Neural progenitor cell (in vitro differentiated cells): ENCODE measurements at regions not wholly inside any gene's neighbourhood (a gene's known extent, or its start where the extent isn't known, plus 50 kb on each side); places are given as distances from the start of the nearest gene placed in this dataset.

ENCODE experiments used
- DNase-seq: peaks from one replicate; pipeline ENCODE4 v3.0.0-alpha.2; 2016; ENCODE audit warnings: low spot score
- H2AFZ ChIP-seq: fragments of 200-600 bp; sonication (generic); replicated peaks from 2 replicates; pipeline ENCODE4 v1.6.1; 2016; ENCODE audit warnings: antibody characterized with exemption
- H3F3A ChIP-seq: fragments of 200-600 bp; sonication (generic); 2 replicates; pipeline ENCODE4 v1.6.1; 2016; ENCODE audit warnings: antibody characterized with exemption, low read depth
- H3K27ac ChIP-seq: fragments of 200-600 bp; sonication (generic); 2 replicates; pipeline ENCODE4 v1.5.1; 2016; ENCODE audit warnings: mild to moderate bottlenecking
- H3K27me3 ChIP-seq: fragments of 200-600 bp; sonication (generic); 2 replicates; pipeline ENCODE4 v1.6.1; 2016; ENCODE audit warnings: mild to moderate bottlenecking, moderate library complexity
- H3K36me3 ChIP-seq: fragments of 200-600 bp; sonication (generic); 2 replicates; pipeline ENCODE4 v1.5.1; 2016
- H3K4me1 ChIP-seq: fragments of 200-600 bp; sonication (generic); 2 replicates; pipeline ENCODE4 v1.6.1; 2016; ENCODE audit warnings: mixed run types
- H3K4me2 ChIP-seq: fragments of 200-600 bp; sonication (generic); 2 replicates; pipeline ENCODE4 v1.6.1; 2016
- H3K4me3 ChIP-seq: fragments of 200-600 bp; sonication (generic); 2 replicates; pipeline ENCODE4 v1.5.1; 2016
- H3K79me2 ChIP-seq: fragments of 200-600 bp; sonication (generic); 2 replicates; pipeline ENCODE4 v1.6.1; 2016; ENCODE audit warnings: low read depth
- H3K9ac ChIP-seq: fragments of 200-600 bp; sonication (generic); 2 replicates; pipeline ENCODE4 v1.6.1; 2016
- H3K9me3 ChIP-seq: fragments of 200-600 bp; sonication (generic); 2 replicates; pipeline ENCODE4 v1.5.1; 2016; ENCODE audit warnings: low read depth
- H4K20me1 ChIP-seq: fragments of 200-600 bp; sonication (generic); 2 replicates; pipeline ENCODE4 v1.6.1; 2016; ENCODE audit warnings: low read depth
- H3K27ac Mint-ChIP-seq: 3 replicates; pipeline ENCODE4 v1.8.0; 2021; ENCODE audit warnings: mixed read lengths
- H3K27me3 Mint-ChIP-seq: 2 replicates; pipeline ENCODE4 v1.8.0; 2022; ENCODE audit warnings: low read depth, mild to moderate bottlenecking, inconsistent platforms, moderate library complexity, mixed read lengths; ENCODE audit not compliant: insufficient read depth
- H3K36me3 Mint-ChIP-seq: 3 replicates; pipeline ENCODE4 v1.8.0; 2021; ENCODE audit warnings: mixed read lengths
- H3K4me1 Mint-ChIP-seq: 3 replicates; pipeline ENCODE4 v1.8.0; 2021; ENCODE audit warnings: mixed read lengths
- H3K4me3 Mint-ChIP-seq: 3 replicates; pipeline ENCODE4 v1.8.0; 2021; ENCODE audit warnings: mild to moderate bottlenecking, moderate library complexity, mixed read lengths
- H3K9me3 Mint-ChIP-seq: 3 replicates; pipeline ENCODE4 v1.8.0; 2020; ENCODE audit warnings: mixed read lengths
- EZH2 ChIP-seq: fragments of 200-600 bp; sonication (generic); IDR thresholded peaks from 2 replicates; pipeline ENCODE4 v1.6.1; 2017; ENCODE audit warnings: antibody characterized with exemption, mild to moderate bottlenecking, moderate library complexity
- EZH2phosphoT487 ChIP-seq: fragments of 200-600 bp; sonication (generic); IDR thresholded peaks from 2 replicates; pipeline ENCODE4 v1.6.1; 2017; ENCODE audit warnings: antibody characterized with exemption
- TF ChIP-seq, protein P1 (sequence below): fragments of 200-600 bp; sonication (generic); IDR thresholded peaks from 2 replicates; pipeline ENCODE4 v1.5.1; 2017; ENCODE audit warnings: antibody characterized with exemption, mild to moderate bottlenecking

DNA sequence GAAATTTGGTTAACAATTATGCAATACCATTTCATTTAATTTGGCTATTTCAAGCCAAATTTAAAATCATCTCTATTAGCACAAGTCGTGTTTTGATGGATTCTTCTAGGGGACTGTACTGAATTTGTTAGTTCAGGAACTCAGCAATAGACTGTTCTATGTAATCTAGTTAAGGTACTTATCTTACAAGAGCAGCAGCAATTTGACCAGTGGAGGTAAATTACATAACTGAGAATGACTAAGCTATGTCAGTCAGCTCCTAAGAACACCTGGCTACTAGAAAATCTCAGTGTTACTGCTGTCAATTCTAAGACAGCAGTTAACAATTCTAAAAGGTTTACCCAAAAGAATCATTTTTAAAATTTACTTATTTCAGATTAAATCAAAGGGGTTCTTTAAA, 513.9 kb upstream of the ZWINT start:
- H3K4me2 ChIP-seq, result no peak overlapping the region
- H3K27ac ChIP-seq, result no peak overlapping the region
- Mint-ChIP-seq H3K4me1 (peaks cover 5% of the 10 kb centered on the region), H3K27ac (no peak overlapping the region), H3K4me3 (no peak overlapping the region), H3K36me3 (no peaks in the 10 kb centered on the region), H3K9me3 (no peaks in the 10 kb centered on the region), H3K27me3 (no peaks in the 10 kb centered on the region)
- no peaks in the 10 kb centered on the region for H3F3A ChIP-seq
- H3K27me3 ChIP-seq, result no peaks in the 10 kb centered on the region
- DNase-seq, result no peak
- H3K9ac ChIP-seq, result no peak overlapping the region
- no peak overlapping the region for H2AFZ ChIP-seq
- H3K4me1 ChIP-seq, result no peaks in the 10 kb centered on the region
- H3K79me2 ChIP-seq, result no peaks in the 10 kb centered on the region
- H3K36me3 ChIP-seq, result no peaks in the 10 kb centered on the region
- no peaks in the 10 kb centered on the region for H4K20me1 ChIP-seq
- TF ChIP-seq, protein P1, sequence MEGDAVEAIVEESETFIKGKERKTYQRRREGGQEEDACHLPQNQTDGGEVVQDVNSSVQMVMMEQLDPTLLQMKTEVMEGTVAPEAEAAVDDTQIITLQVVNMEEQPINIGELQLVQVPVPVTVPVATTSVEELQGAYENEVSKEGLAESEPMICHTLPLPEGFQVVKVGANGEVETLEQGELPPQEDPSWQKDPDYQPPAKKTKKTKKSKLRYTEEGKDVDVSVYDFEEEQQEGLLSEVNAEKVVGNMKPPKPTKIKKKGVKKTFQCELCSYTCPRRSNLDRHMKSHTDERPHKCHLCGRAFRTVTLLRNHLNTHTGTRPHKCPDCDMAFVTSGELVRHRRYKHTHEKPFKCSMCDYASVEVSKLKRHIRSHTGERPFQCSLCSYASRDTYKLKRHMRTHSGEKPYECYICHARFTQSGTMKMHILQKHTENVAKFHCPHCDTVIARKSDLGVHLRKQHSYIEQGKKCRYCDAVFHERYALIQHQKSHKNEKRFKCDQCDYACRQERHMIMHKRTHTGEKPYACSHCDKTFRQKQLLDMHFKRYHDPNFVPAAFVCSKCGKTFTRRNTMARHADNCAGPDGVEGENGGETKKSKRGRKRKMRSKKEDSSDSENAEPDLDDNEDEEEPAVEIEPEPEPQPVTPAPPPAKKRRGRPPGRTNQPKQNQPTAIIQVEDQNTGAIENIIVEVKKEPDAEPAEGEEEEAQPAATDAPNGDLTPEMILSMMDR, result no peak
- TF ChIP-seq EZH2phosphoT487, result no peak
- no peak for TF ChIP-seq EZH2
- no peaks in the 10 kb centered on the region for H3K9me3 ChIP-seq
- no peak overlapping the region for H3K4me3 ChIP-seq

DNA sequence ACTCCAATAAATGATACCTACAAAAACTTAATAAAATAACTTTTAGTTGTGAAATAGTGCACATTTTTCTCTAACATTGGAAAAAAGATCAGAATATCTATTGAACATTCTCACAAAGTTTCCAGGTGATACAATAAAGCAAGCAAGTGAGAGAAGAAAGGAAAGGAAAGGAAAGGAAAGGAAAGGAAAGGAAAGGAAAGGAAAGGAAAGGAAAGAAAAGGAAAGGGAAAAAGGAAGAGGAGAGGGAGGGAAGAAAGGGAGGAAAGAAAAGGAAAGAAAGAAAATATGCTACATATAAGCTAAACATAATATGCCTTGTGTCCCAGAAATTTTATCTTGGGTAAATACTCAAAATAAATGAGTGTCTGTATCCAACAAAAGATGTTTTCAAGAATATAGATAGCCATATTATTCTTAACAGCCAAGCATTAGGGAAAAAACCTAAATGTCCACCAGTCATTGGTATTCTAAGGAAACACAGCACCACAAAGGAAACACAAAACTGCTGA, 510.2 kb upstream of the ZWINT start:
- Histone ChIP-seq H3F3A (no peaks in the 10 kb centered on the region), H3K4me2 (no peak overlapping the region), H3K27ac (no peak overlapping the region), H3K4me1 (no peaks in the 10 kb centered on the region), H3K9me3 (no peaks in the 10 kb centered on the region), H2AFZ (no peak overlapping the region), H3K79me2 (no peaks in the 10 kb centered on the region), H3K27me3 (no peaks in the 10 kb centered on the region), H3K36me3 (no peaks in the 10 kb centered on the region), H3K4me3 (no peak overlapping the region), H4K20me1 (no peaks in the 10 kb centered on the region), H3K9ac (no peak overlapping the region)
- H3K27me3 Mint-ChIP-seq, result no peaks in the 10 kb centered on the region
- no peak for DNase-seq
- H3K9me3 Mint-ChIP-seq, result no peaks in the 10 kb centered on the region
- no peak overlapping the region for H3K27ac Mint-ChIP-seq
- TF ChIP-seq EZH2 (no peak), EZH2phosphoT487 (no peak)
- TF ChIP-seq, protein P1, result no peak
- H3K4me1 Mint-ChIP-seq, result peaks cover under 1% of the 10 kb centered on the region
- H3K4me3 Mint-ChIP-seq, result no peak overlapping the region
- no peaks in the 10 kb centered on the region for H3K36me3 Mint-ChIP-seq

DNA sequence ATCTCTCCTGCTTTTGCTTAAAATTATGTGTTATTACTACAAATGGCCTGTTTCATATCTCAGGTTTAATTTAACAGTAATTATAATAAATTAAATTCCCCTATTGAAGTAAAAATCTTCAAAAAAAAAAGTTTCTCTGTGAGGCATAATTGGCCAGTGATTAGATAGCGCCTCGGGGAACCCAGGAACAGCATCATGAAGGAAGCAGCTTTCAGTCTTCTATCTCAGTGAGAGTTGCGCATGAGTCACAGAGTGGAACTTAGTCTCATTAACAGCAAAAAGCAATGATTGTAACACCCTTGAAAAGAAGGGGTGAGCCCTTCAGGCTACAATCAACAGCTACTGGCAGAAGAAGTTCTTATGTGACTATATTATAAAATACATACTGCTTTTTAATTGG, 506.2 kb upstream of the ZWINT start:
- Histone ChIP-seq H3K27ac (no peak overlapping the region), H3K4me1 (peaks cover 4% of the 10 kb centered on the region), H3K9ac (no peak overlapping the region), H4K20me1 (no peaks in the 10 kb centered on the region), H3F3A (no peaks in the 10 kb centered on the region), H2AFZ (no peak overlapping the region), H3K79me2 (no peaks in the 10 kb centered on the region), H3K9me3 (no peaks in the 10 kb centered on the region), H3K36me3 (no peaks in the 10 kb centered on the region), H3K4me2 (no peak overlapping the region), H3K4me3 (no peak overlapping the region), H3K27me3 (no peaks in the 10 kb centered on the region)
- no peaks in the 10 kb centered on the region for H3K36me3 Mint-ChIP-seq
- no peak overlapping the region for H3K27ac Mint-ChIP-seq
- DNase-seq, result no peak
- no peak overlapping the region for H3K4me3 Mint-ChIP-seq
- no peak for TF ChIP-seq EZH2phosphoT487
- TF ChIP-seq, protein P1, result no peak
- no peak for TF ChIP-seq EZH2
- H3K4me1 Mint-ChIP-seq, result peaks cover under 1% of the 10 kb centered on the region
- H3K27me3 Mint-ChIP-seq, result no peaks in the 10 kb centered on the region
- H3K9me3 Mint-ChIP-seq, result no peaks in the 10 kb centered on the region
